SU-DHL-6 (cell line): ENCODE measurements at regions not wholly inside any gene's neighbourhood (a gene's known extent, or its start where the extent isn't known, plus 50 kb on each side); places are given as distances from the start of the nearest gene placed in this dataset.

ENCODE experiments used
- CTCF ChIP-seq: fragments of 200-600 bp; sonication (generic); IDR thresholded peaks from one replicate; pipeline ENCODE4 v1.5.1; 2017; ENCODE audit warnings: antibody characterized with exemption, mild to moderate bottlenecking, low read length, moderate library complexity; ENCODE audit not compliant: insufficient read depth, poor library complexity, severe bottlenecking
- EZH2phosphoT487 ChIP-seq: fragments of 200-600 bp; sonication (generic), shearing (Covaris generic); conservative IDR thresholded peaks from 2 replicates; pipeline ENCODE4 v1.6.1; 2018; ENCODE audit warnings: mild to moderate bottlenecking, antibody characterized with exemption, low read length, moderate library complexity, mixed read lengths

DNA sequence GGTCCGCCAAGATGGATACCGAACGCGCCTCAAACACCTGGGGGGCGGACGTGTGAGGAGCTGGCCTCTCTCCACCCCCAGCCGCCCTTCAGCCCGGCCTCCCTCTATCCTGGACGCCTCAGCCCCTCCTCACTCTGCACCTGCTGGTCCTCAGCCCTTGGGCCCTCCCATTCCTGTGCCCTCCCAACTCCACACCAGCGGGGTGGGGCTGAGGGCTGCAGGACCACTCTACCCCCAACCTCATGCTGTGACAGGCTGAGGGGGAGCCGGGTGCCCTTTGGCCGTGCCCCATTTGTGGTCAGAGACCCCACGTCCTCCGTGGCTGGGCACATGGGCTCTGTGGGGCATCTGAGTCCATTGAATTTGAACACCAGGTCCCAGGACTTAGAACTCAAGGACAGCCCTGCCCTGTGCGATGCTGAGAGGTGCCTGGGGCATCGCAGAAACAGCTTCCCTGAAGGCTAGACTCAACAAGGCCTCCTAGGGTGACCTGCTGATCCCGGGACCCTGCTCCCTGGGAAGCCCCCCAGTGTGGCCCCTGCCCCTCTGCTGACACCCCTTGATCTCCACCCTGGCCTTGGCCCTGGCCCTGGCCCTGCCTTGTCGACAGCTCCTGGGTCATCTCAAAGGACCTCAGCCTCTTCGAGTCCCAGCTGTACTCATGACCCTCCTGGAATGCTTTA, 82.0 kb upstream of the SFSWAP start:
- no peak for TF ChIP-seq CTCF
- no peak for TF ChIP-seq EZH2phosphoT487
